ENCODE measurements at regions not wholly inside any gene's neighbourhood (a gene's known extent, or its start where the extent isn't known, plus 50 kb on each side); places are given as distances from the start of the nearest gene placed in this dataset.

- in situ Hi-C loops (cut with MboI; ENCODE audit: low pct_ligation_motif_present in 1 of 4, low pct_unique_long_range_greater_than_20kb in 1 of 4, low sequenced_read_pairs in 3 of 4): no loop called here
- DNase-seq: no peak
Measured at GRCh38 chr3:81300324-81300927, 461.0 kb downstream of the GBE1 start.

GRCh38 chr3:81299481-81299880, 462.0 kb downstream of the GBE1 start:
- no peak overlapping the region for H3K4me3 ChIP-seq
- H3K4me1 ChIP-seq: no peaks in the 10 kb centered on the region
- no peak for DNase-seq
- intact Hi-C loops (cut with DNase I; ENCODE audit: low total_unique reads): no loop called here
- H3K9me3 ChIP-seq: no peaks in the 10 kb centered on the region
- 72 to 85% methylated on average over 2 to 3 of the region's 3 CpGs for WGBS, 2 donors (ENCODE audit: low coverage in 1 of 2)
- no peaks in the 10 kb centered on the region for H3K27me3 ChIP-seq
- H3K36me3 ChIP-seq: no peaks in the 10 kb centered on the region
- in situ Hi-C loops (cut with MboI; ENCODE audit: low pct_ligation_motif_present in 1 of 4, low pct_unique_long_range_greater_than_20kb in 1 of 4, low sequenced_read_pairs in 3 of 4): no loop called here
- no peak overlapping the region for H3K27ac ChIP-seq
- TF ChIP-seq POLR2AphosphoS5 (IDR thresholded peaks at IDR 0.05) (no peak), POLR2A (IDR thresholded peaks at IDR 0.05) (no peak), CTCF (IDR thresholded peaks at IDR 0.05) (no peak), EP300 (IDR thresholded peaks at IDR 0.05; ENCODE audit: low read depth) (no peak)

More at GRCh38 chr3:81300324-81300927, 461.0 kb downstream of the GBE1 start:
- no peak overlapping the region for H3K27ac ChIP-seq
- H3K9me3 ChIP-seq: no peaks in the 10 kb centered on the region
- no peak overlapping the region for H3K4me3 ChIP-seq
- intact Hi-C loops (cut with DNase I; ENCODE audit: low total_unique reads): no loop called here
- TF ChIP-seq EP300 (IDR thresholded peaks at IDR 0.05; ENCODE audit: low read depth) (no peak), POLR2AphosphoS5 (IDR thresholded peaks at IDR 0.05) (no peak), POLR2A (IDR thresholded peaks at IDR 0.05) (no peak), CTCF (IDR thresholded peaks at IDR 0.05) (no peak)
- H3K36me3 ChIP-seq: no peaks in the 10 kb centered on the region
- no peaks in the 10 kb centered on the region for H3K4me1 ChIP-seq
- H3K27me3 ChIP-seq: no peaks in the 10 kb centered on the region
- WGBS, 2 donors (ENCODE audit: low coverage in 1 of 2): 34 to 36% methylated on average over 8 of the region's 8 CpGs

GRCh38 chr3:81295906-81296577, 465.4 kb downstream of the GBE1 start:
- TF ChIP-seq CTCF (IDR thresholded peaks at IDR 0.05): no peak
- no peak for TF ChIP-seq EP300 (IDR thresholded peaks at IDR 0.05; ENCODE audit: low read depth)
- TF ChIP-seq POLR2AphosphoS5 (IDR thresholded peaks at IDR 0.05): no peak
- TF ChIP-seq POLR2A (IDR thresholded peaks at IDR 0.05): no peak
- Histone ChIP-seq H3K27me3 (no peaks in the 10 kb centered on the region), H3K36me3 (no peaks in the 10 kb centered on the region), H3K9me3 (no peaks in the 10 kb centered on the region), H3K4me3 (no peak overlapping the region), H3K27ac (no peak overlapping the region), H3K4me1 (no peaks in the 10 kb centered on the region)
- in situ Hi-C loops (cut with MboI; ENCODE audit: low pct_ligation_motif_present in 1 of 4, low pct_unique_long_range_greater_than_20kb in 1 of 4, low sequenced_read_pairs in 3 of 4): no loop called here
- intact Hi-C loops (cut with DNase I; ENCODE audit: low total_unique reads): no loop called here
- 80 to 96% methylated on average over 1 of the region's 1 CpG for WGBS, 2 donors (ENCODE audit: low coverage in 1 of 2)
- DNase-seq: no peak

GRCh38 chr3:81293156-81293555, 468.3 kb downstream of the GBE1 start:
- no peaks in the 10 kb centered on the region for H3K9me3 ChIP-seq
- WGBS, 2 donors (ENCODE audit: low coverage in 1 of 2): 77% methylated on average over 3 of the region's 3 CpGs; no CpG with 5 or more reads in 1 of the 2 donors
- TF ChIP-seq POLR2AphosphoS5 (IDR thresholded peaks at IDR 0.05) (no peak), CTCF (IDR thresholded peaks at IDR 0.05) (no peak), EP300 (IDR thresholded peaks at IDR 0.05; ENCODE audit: low read depth) (no peak), POLR2A (IDR thresholded peaks at IDR 0.05) (no peak)

More at GRCh38 chr3:81293156-81293555, 468.3 kb downstream of the GBE1 start:
- Histone ChIP-seq H3K4me1 (no peaks in the 10 kb centered on the region), H3K4me3 (no peak overlapping the region), H3K36me3 (no peaks in the 10 kb centered on the region), H3K27ac (no peak overlapping the region), H3K27me3 (no peaks in the 10 kb centered on the region)
- in situ Hi-C loops (cut with MboI; ENCODE audit: low pct_ligation_motif_present in 1 of 4, low pct_unique_long_range_greater_than_20kb in 1 of 4, low sequenced_read_pairs in 3 of 4) (no loop called here), intact Hi-C loops (cut with DNase I; ENCODE audit: low total_unique reads) (no loop called here)
- DNase-seq: no peak
